HEK293 (cell line): ENCODE measurements at regions not wholly inside any gene's neighbourhood (a gene's known extent, or its start where the extent isn't known, plus 50 kb on each side); places are given as distances from the start of the nearest gene placed in this dataset.

Source experiments
- CTCF ChIA-PET: fragments of 350-600 bp; formaldehyde crosslinking; extraction: SDS; loops from one replicate; lab custom pipeline; 2021; ENCODE audit warnings: antibody characterized with exemption; lab: Yijun Ruan, JAX
- POLR2A ChIA-PET: fragments of 300-600 bp; formaldehyde crosslinking; extraction: SDS; loops from one replicate; lab custom pipeline; 2020; ENCODE audit warnings: antibody characterized with exemption, inconsistent platforms; lab: Yijun Ruan, JAX
- H3K27ac ChIP-seq: fragments of 200-500 bp; sonication (Bioruptor generic); 2 replicates; pipeline ENCODE4 v1.5.1; 2014; ENCODE audit warnings: low read depth, low read length, control low read depth, inconsistent platforms; ENCODE audit errors: extremely low read depth
- H3K36me3 ChIP-seq, 2 experiments: fragments of 200-500 bp in 1 of 2; sonication (Bioruptor generic) in 1 of 2; 1 replicate in 1 of 2; 2 replicates in 1 of 2; pipeline ENCODE4 v1.5.1; 2014 to 2017; ENCODE audit warnings: inconsistent platforms in 2 of 2, low read length in 2 of 2; ENCODE audit not compliant: control insufficient read depth in 2 of 2, insufficient read depth in 1 of 2
- H3K4me1 ChIP-seq: fragments of 200-500 bp; sonication (Bioruptor generic); 2 replicates; pipeline ENCODE4 v1.5.1; 2014; ENCODE audit warnings: mild to moderate bottlenecking, low read length, inconsistent platforms; ENCODE audit not compliant: control insufficient read depth, insufficient read depth
- H3K4me3 ChIP-seq: 2 replicates; pipeline ENCODE4 v1.5.1; 2011; ENCODE audit warnings: low read depth, mild to moderate bottlenecking, control low read depth, low read length, moderate library complexity
- H3K9me3 ChIP-seq: fragments of 200-500 bp; sonication (Bioruptor generic); 2 replicates; pipeline ENCODE4 v1.5.1; 2014; ENCODE audit warnings: low read depth, low read length, inconsistent platforms; ENCODE audit not compliant: control insufficient read depth, insufficient read depth
- BCL11B ChIP-seq: fragments of 450-650 bp; formaldehyde crosslinking; IDR thresholded peaks from 2 replicates; pipeline ENCODE4 v1.5.1; 2016; ENCODE audit warnings: low read depth, missing biosample characterization, missing genetic modification characterization
- EGR2 ChIP-seq: fragments of 450-650 bp; formaldehyde crosslinking; IDR thresholded peaks from 2 replicates; pipeline ENCODE4 v1.5.1; 2016; ENCODE audit warnings: low read depth, missing biosample characterization, missing genetic modification characterization
- FEZF1 ChIP-seq: fragments of 450-650 bp; formaldehyde crosslinking; IDR thresholded peaks from 2 replicates; pipeline ENCODE4 v1.5.1; 2016; ENCODE audit warnings: missing biosample characterization, missing genetic modification characterization
- HOXA7 ChIP-seq: sonication (generic); formaldehyde crosslinking; IDR thresholded peaks from 2 replicates; pipeline ENCODE4 v1.8.1; 2022; ENCODE audit warnings: missing genetic modification reagents, borderline replicate concordance
- HOXC10 ChIP-seq: sonication (generic); formaldehyde crosslinking; IDR thresholded peaks from 2 replicates; pipeline ENCODE4 v1.8.1; 2023; ENCODE audit warnings: mild to moderate bottlenecking, missing genetic modification reagents
- OVOL3 ChIP-seq: fragments of 450-650 bp; formaldehyde crosslinking; IDR thresholded peaks from 2 replicates; pipeline ENCODE4 v1.5.1; 2016; ENCODE audit warnings: missing biosample characterization, missing genetic modification characterization
- SETDB1 ChIP-seq: IDR thresholded peaks from one replicate; pipeline ENCODE4 v1.6.1; 2017; ENCODE audit warnings: mild to moderate bottlenecking, low read length, moderate library complexity, mixed read lengths; ENCODE audit not compliant: insufficient read length
- SP7 ChIP-seq: fragments of 450-650 bp; formaldehyde crosslinking; IDR thresholded peaks from 2 replicates; pipeline ENCODE4 v1.5.1; 2016; ENCODE audit warnings: missing biosample characterization, missing genetic modification characterization
- WT1 ChIP-seq: fragments of 450-650 bp; formaldehyde crosslinking; IDR thresholded peaks from 2 replicates; pipeline ENCODE4 v1.5.1; 2016; ENCODE audit warnings: missing biosample characterization, missing genetic modification characterization
- ZBTB21 ChIP-seq: fragments of 450-650 bp; formaldehyde crosslinking; IDR thresholded peaks from 2 replicates; pipeline ENCODE4 v1.5.1; 2017; ENCODE audit warnings: missing biosample characterization, missing genetic modification characterization
- ZBTB8A ChIP-seq: fragments of 450-650 bp; formaldehyde crosslinking; IDR thresholded peaks from 2 replicates; pipeline ENCODE4 v1.5.1; 2016; ENCODE audit warnings: missing biosample characterization, missing genetic modification characterization
- ZNF146 ChIP-seq: fragments of 450-650 bp; formaldehyde crosslinking; IDR thresholded peaks from 2 replicates; pipeline ENCODE4 v1.5.1; 2016; ENCODE audit warnings: missing biosample characterization, missing genetic modification characterization
- ZNF211 ChIP-seq: fragments of 450-650 bp; formaldehyde crosslinking; IDR thresholded peaks from 2 replicates; pipeline ENCODE4 v1.5.1; 2016; ENCODE audit warnings: low read depth, missing biosample characterization, missing genetic modification characterization
- ZNF214 ChIP-seq: fragments of 450-650 bp; formaldehyde crosslinking; IDR thresholded peaks from 2 replicates; pipeline ENCODE4 v1.5.1; 2017; ENCODE audit warnings: missing biosample characterization, mild to moderate bottlenecking, missing genetic modification characterization, borderline replicate concordance
- ZNF23 ChIP-seq: fragments of 450-650 bp; formaldehyde crosslinking; IDR thresholded peaks from 2 replicates; pipeline ENCODE4 v1.5.1; 2016; ENCODE audit warnings: missing biosample characterization, missing genetic modification characterization, borderline replicate concordance
- ZNF280C ChIP-seq: fragments of 450-650 bp; formaldehyde crosslinking; IDR thresholded peaks from 2 replicates; pipeline ENCODE4 v1.5.1; 2016; ENCODE audit warnings: missing biosample characterization, missing genetic modification characterization
- ZNF341 ChIP-seq: fragments of 450-650 bp; formaldehyde crosslinking; IDR thresholded peaks from 2 replicates; pipeline ENCODE4; 2016; ENCODE audit warnings: low read depth, missing biosample characterization, missing genetic modification characterization
- ZNF350 ChIP-seq: fragments of 450-650 bp; formaldehyde crosslinking; IDR thresholded peaks from 2 replicates; pipeline ENCODE4 v1.5.0; 2017; ENCODE audit warnings: missing biosample characterization, mild to moderate bottlenecking, missing genetic modification characterization
- ZNF423 ChIP-seq: fragments of 450-650 bp; formaldehyde crosslinking; IDR thresholded peaks from 2 replicates; pipeline ENCODE4 v1.5.1; 2016; ENCODE audit warnings: missing biosample characterization, missing genetic modification characterization
- ZNF544 ChIP-seq: fragments of 450-650 bp; formaldehyde crosslinking; IDR thresholded peaks from 2 replicates; pipeline ENCODE4 v1.5.0; 2017; ENCODE audit warnings: missing biosample characterization, missing genetic modification characterization
- ZNF555 ChIP-seq: fragments of 450-650 bp; formaldehyde crosslinking; conservative IDR thresholded peaks from 2 replicates; pipeline ENCODE4 v1.5.1; 2017; ENCODE audit warnings: missing biosample characterization, mild to moderate bottlenecking, missing genetic modification characterization, inconsistent platforms
- ZNF585B ChIP-seq: fragments of 450-650 bp; formaldehyde crosslinking; IDR thresholded peaks from 2 replicates; pipeline ENCODE4 v1.5.1; 2016; ENCODE audit warnings: missing biosample characterization, missing genetic modification characterization
- ZNF610 ChIP-seq: fragments of 450-650 bp; formaldehyde crosslinking; IDR thresholded peaks from 2 replicates; pipeline ENCODE4 v1.5.1; 2016; ENCODE audit warnings: missing biosample characterization, missing genetic modification characterization, borderline replicate concordance
- ZNF621 ChIP-seq: fragments of 450-650 bp; formaldehyde crosslinking; IDR thresholded peaks from 2 replicates; pipeline ENCODE4 v1.5.1; 2017; ENCODE audit warnings: missing biosample characterization, missing genetic modification characterization
- ZNF677 ChIP-seq: fragments of 450-650 bp; IDR thresholded peaks from 2 replicates; pipeline ENCODE4 v1.5.0; 2018; ENCODE audit warnings: missing biosample characterization, mild to moderate bottlenecking, missing genetic modification characterization, moderate library complexity
- ZNF701 ChIP-seq: fragments of 450-650 bp; formaldehyde crosslinking; IDR thresholded peaks from 2 replicates; pipeline ENCODE4 v1.5.1; 2016; ENCODE audit warnings: missing biosample characterization, missing genetic modification characterization
- ZNF76 ChIP-seq: fragments of 450-650 bp; formaldehyde crosslinking; IDR thresholded peaks from 2 replicates; pipeline ENCODE4; 2016; ENCODE audit warnings: low read depth, missing biosample characterization, missing genetic modification characterization, borderline replicate concordance
- ZNF777 ChIP-seq: fragments of 450-650 bp; formaldehyde crosslinking; IDR thresholded peaks from 2 replicates; pipeline ENCODE4 v1.5.1; 2017; ENCODE audit warnings: missing biosample characterization, missing genetic modification characterization, borderline replicate concordance
- ZNF785 ChIP-seq: fragments of 450-650 bp; formaldehyde crosslinking; IDR thresholded peaks from 2 replicates; pipeline ENCODE4 v1.5.1; 2016; ENCODE audit warnings: missing biosample characterization, missing genetic modification characterization
- ZSCAN16 ChIP-seq: fragments of 450-650 bp; formaldehyde crosslinking; IDR thresholded peaks from 2 replicates; pipeline ENCODE4 v1.5.1; 2016; ENCODE audit warnings: missing biosample characterization, missing genetic modification characterization

- TF ChIP-seq ZNF76 (tag by site-specific recombination) (no peak), ZNF423 (tag by site-specific recombination) (no peak), ZNF621 (0 out of 2 replicates have a peak, but pooled peaks have one; percentile 14), EGR2 (no peak), ZBTB8A (tag by site-specific recombination) (no peak), HOXC10 (CRISPR knock-in tag) (no peak), ZNF146 (tag by site-specific recombination) (no peak), ZNF23 (no peak), ZNF350 (tag by site-specific recombination) (no peak), HOXA7 (no peak), ZNF555 (no peak)
These were observed 165.5 kb downstream of the KCTD15 start (continued) for GRCh38 chr19:33962161-33962560.

- POLR2A ChIA-PET: no interaction called here
- H3K9me3 ChIP-seq: peaks cover 19% of the 10 kb centered on the region
- no peaks in the 10 kb centered on the region for H3K4me1 ChIP-seq
- H3K27ac ChIP-seq: no peak overlapping the region
- H3K4me3 ChIP-seq: no peak overlapping the region
- TF ChIP-seq ZBTB21 (tag by site-specific recombination): no peak
- CTCF ChIA-PET: interaction anchor here (1.2 to 2.5 kb wide), 4 partner anchors 35 to 185 kb away, joined by 4 to 12 read pairs (median 6); no protein-coding TSS in a partner anchor
- peaks cover 0 to 8% of the 10 kb centered on the region in 2 experiments; a peak in 1 of 3 replicates for H3K36me3 ChIP-seq
These were observed 166.8 kb downstream of the KCTD15 start for GRCh38 chr19:33963514-33963913.

- Histone ChIP-seq H3K36me3 (peaks cover 0 to 5% of the 10 kb centered on the region in 2 experiments; a peak in 1 of 3 replicates), H3K27ac (no peak overlapping the region), H3K9me3 (peaks cover 30% of the 10 kb centered on the region), H3K4me3 (no peak overlapping the region), H3K4me1 (no peaks in the 10 kb centered on the region)
- CTCF ChIA-PET: interaction anchor here (0.6 to 2.0 kb wide), 5 partner anchors 12 to 193 kb away, joined by 3 to 12 read pairs (median 8); no protein-coding TSS in a partner anchor
- no peak for TF ChIP-seq ZNF280C (tag by site-specific recombination)
- TF ChIP-seq ZNF214: no peak
- no peak for TF ChIP-seq ZNF585B (tag by site-specific recombination)
- no peak for TF ChIP-seq ZNF610
- peak; percentile 79 for TF ChIP-seq SETDB1
- POLR2A ChIA-PET: no interaction called here
These were observed 174.4 kb downstream of the KCTD15 start for GRCh38 chr19:33971073-33971472.

GRCh38 chr19:33977756-33978685, 181.4 kb downstream of the KCTD15 start:
- Histone ChIP-seq H3K27ac (no peak overlapping the region), H3K9me3 (peaks cover 9% of the 10 kb centered on the region), H3K4me3 (no peak overlapping the region), H3K36me3 (no peaks in the 10 kb centered on the region), H3K4me1 (no peaks in the 10 kb centered on the region)
- ChIA-PET POLR2A (no interaction called here), CTCF (interaction anchor here (0.5 to 2.0 kb wide), 8 partner anchors 9 to 851 kb away, joined by 3 to 8 read pairs (median 4); no protein-coding TSS in a partner anchor)
- TF ChIP-seq FEZF1 (tag by site-specific recombination): no peak
- no peak for TF ChIP-seq ZNF701 (tag by site-specific recombination)
- TF ChIP-seq ZSCAN16 (tag by site-specific recombination): no peak
- TF ChIP-seq ZNF777: no peak
- TF ChIP-seq ZNF677 (tag by site-specific recombination): no peak
- TF ChIP-seq BCL11B (tag by site-specific recombination): no peak
- no peak for TF ChIP-seq OVOL3 (tag by site-specific recombination)
- TF ChIP-seq ZNF785 (tag by site-specific recombination): no peak
- no peak for TF ChIP-seq ZNF211 (tag by site-specific recombination)
- no peak for TF ChIP-seq SP7
- TF ChIP-seq WT1 (tag by site-specific recombination): no peak
- no peak for TF ChIP-seq ZNF544 (tag by site-specific recombination)
- TF ChIP-seq ZNF341 (tag by site-specific recombination): no peak
